Large intestine (tissue), 3 donors: ENCODE measurements at regions not wholly inside any gene's neighbourhood (a gene's known extent, or its start where the extent isn't known, plus 50 kb on each side); places are given as distances from the start of the nearest gene placed in this dataset.
A peak's percentile ranks its signal among the peaks of the same experiment; 100 is the strongest.
"Not testable (repeated sequence)": the region's sequence is repeated elsewhere in the genome, so short reads cannot be mapped to it uniquely, and the experiment has no call there.

ENCODE experiments used
- DNase-seq, 2 donors: peaks; one replicate each; pipeline versions ENCODE4 v3.0.0 to v3.0.0-alpha.2; 2013
- H3K27ac ChIP-seq: one replicate; pipeline ENCODE4 v1.5.1; 2013; ENCODE audit warnings: low read length
- H3K27me3 ChIP-seq: 2 replicates; pipeline ENCODE4 v1.6.1; 2013; ENCODE audit warnings: low read length; ENCODE audit not compliant: control insufficient read depth, insufficient read depth
- H3K36me3 ChIP-seq: 2 replicates; pipeline ENCODE4 v1.6.1; 2013; ENCODE audit warnings: low read length; ENCODE audit not compliant: control insufficient read depth, insufficient read depth
- H3K4me1 ChIP-seq: one replicate; pipeline ENCODE4 v1.6.1; 2013; ENCODE audit warnings: low read length; ENCODE audit not compliant: control insufficient read depth, insufficient read depth
- H3K4me3 ChIP-seq: one replicate; pipeline ENCODE4 v1.5.1; 2013; ENCODE audit warnings: low read length
- H3K9me3 ChIP-seq: one replicate; pipeline ENCODE4 v1.6.1; 2013; ENCODE audit warnings: mild to moderate bottlenecking, low read depth, low read length, moderate library complexity; ENCODE audit not compliant: control insufficient read depth
- WGBS: methylation state at CpG from one replicate; pipeline ENCODE4 v1.1.5; 2013; ENCODE audit warnings: low lambda C conversion rate; ENCODE audit not compliant: insufficient coverage; 5-methylcytosine and 5-hydroxymethylcytosine counted together

- Histone ChIP-seq H3K27ac (no peak overlapping the region), H3K4me1 (no peaks in the 10 kb centered on the region), H3K27me3 (no peaks in the 10 kb centered on the region), H3K4me3 (no peak overlapping the region), H3K9me3 (no peaks in the 10 kb centered on the region), H3K36me3 (no peaks in the 10 kb centered on the region)
- 80% methylated on average over 1 of the region's 3 CpGs for WGBS
- DNase-seq: no peak
These were observed 64.9 kb downstream of the FAM170A start for GRCh38 chr5:119694284-119694683.

GRCh38 chr5:119706049-119706448 is 76.7 kb downstream of the FAM170A start:
- no peaks in the 10 kb centered on the region for H3K27me3 ChIP-seq
- H3K27ac ChIP-seq: no peak overlapping the region
- no peaks in the 10 kb centered on the region for H3K36me3 ChIP-seq
- no peaks in the 10 kb centered on the region for H3K4me1 ChIP-seq
- peak in 1 of 2 donors; percentile 43 for DNase-seq
- WGBS: no CpG with 5 or more reads among the region's 9 CpGs
- H3K9me3 ChIP-seq: no peaks in the 10 kb centered on the region
- H3K4me3 ChIP-seq: no peak overlapping the region

GRCh38 chr5:119708076-119708790 is 78.9 kb downstream of the FAM170A start:
- H3K4me1 ChIP-seq: no peaks in the 10 kb centered on the region
- H3K9me3 ChIP-seq: no peaks in the 10 kb centered on the region
- H3K27ac ChIP-seq: no peak overlapping the region
- H3K27me3 ChIP-seq: no peaks in the 10 kb centered on the region
- H3K4me3 ChIP-seq: no peak overlapping the region
- no peak for DNase-seq
- no CpG with 5 or more reads among the region's 2 CpGs for WGBS
- H3K36me3 ChIP-seq: no peaks in the 10 kb centered on the region

GRCh38 chr5:119721775-119722174 is 92.4 kb downstream of the FAM170A start:
- no peaks in the 10 kb centered on the region for H3K36me3 ChIP-seq
- H3K27me3 ChIP-seq: no peaks in the 10 kb centered on the region
- no peak overlapping the region for H3K27ac ChIP-seq
- no peaks in the 10 kb centered on the region for H3K9me3 ChIP-seq
- no CpG with 5 or more reads among the region's 2 CpGs for WGBS
- DNase-seq: peak; percentile 38 to 44
- H3K4me1 ChIP-seq: peaks cover 2% of the 10 kb centered on the region
- no peak overlapping the region for H3K4me3 ChIP-seq

- H3K4me1 ChIP-seq, H3K36me3 ChIP-seq, H3K27me3 ChIP-seq, H3K27ac ChIP-seq, DNase-seq, H3K9me3 ChIP-seq, H3K4me3 ChIP-seq: not testable (repeated sequence)
- WGBS: 100% methylated on average over 1 of the region's 2 CpGs
These were observed 95.9 kb downstream of the FAM170A start for GRCh38 chr5:119725291-119725690.

- no peaks in the 10 kb centered on the region for H3K36me3 ChIP-seq
- no peak for DNase-seq
- no peak overlapping the region for H3K27ac ChIP-seq
- no peaks in the 10 kb centered on the region for H3K27me3 ChIP-seq
- no peak overlapping the region for H3K4me3 ChIP-seq
- H3K9me3 ChIP-seq: no peaks in the 10 kb centered on the region
- no peaks in the 10 kb centered on the region for H3K4me1 ChIP-seq
These were observed 97.2 kb downstream of the FAM170A start for GRCh38 chr5:119726544-119726943.

- Histone ChIP-seq H3K27me3 (no peaks in the 10 kb centered on the region), H3K36me3 (no peaks in the 10 kb centered on the region), H3K27ac (no peak overlapping the region), H3K4me1 (no peaks in the 10 kb centered on the region), H3K9me3 (no peaks in the 10 kb centered on the region), H3K4me3 (no peak overlapping the region)
- WGBS: no CpG with 5 or more reads among the region's 2 CpGs
- no peak for DNase-seq
These were observed 110.9 kb downstream of the FAM170A start for GRCh38 chr5:119740225-119740624.

GRCh38 chr5:119741691-119742090 is 112.3 kb downstream of the FAM170A start:
- Histone ChIP-seq H3K4me1 (no peaks in the 10 kb centered on the region), H3K9me3 (no peaks in the 10 kb centered on the region), H3K36me3 (no peaks in the 10 kb centered on the region), H3K4me3 (no peak overlapping the region), H3K27me3 (no peaks in the 10 kb centered on the region), H3K27ac (no peak overlapping the region)
- DNase-seq: no peak

- no peaks in the 10 kb centered on the region for H3K27me3 ChIP-seq
- no peak overlapping the region for H3K27ac ChIP-seq
- no peaks in the 10 kb centered on the region for H3K36me3 ChIP-seq
- H3K4me1 ChIP-seq: no peaks in the 10 kb centered on the region
- no peak overlapping the region for H3K4me3 ChIP-seq
- H3K9me3 ChIP-seq: no peaks in the 10 kb centered on the region
- no peak for DNase-seq
- 100% methylated on average over 2 of the region's 4 CpGs for WGBS
These were observed 113.0 kb downstream of the FAM170A start for GRCh38 chr5:119742311-119742710.

GRCh38 chr5:119743927-119744326 is 114.6 kb downstream of the FAM170A start:
- WGBS: no CpG with 5 or more reads among the region's 1 CpG
- Histone ChIP-seq H3K4me3 (no peak overlapping the region), H3K4me1 (no peaks in the 10 kb centered on the region), H3K27me3 (no peaks in the 10 kb centered on the region), H3K36me3 (no peaks in the 10 kb centered on the region), H3K27ac (no peak overlapping the region), H3K9me3 (no peaks in the 10 kb centered on the region)
- DNase-seq: peak; percentile 22 to 24

- no CpG with 5 or more reads among the region's 1 CpG for WGBS
- no peak overlapping the region for H3K4me3 ChIP-seq
- H3K27ac ChIP-seq: no peak overlapping the region
- H3K4me1 ChIP-seq: no peaks in the 10 kb centered on the region
- DNase-seq: no peak
- H3K36me3 ChIP-seq: no peaks in the 10 kb centered on the region
- no peaks in the 10 kb centered on the region for H3K9me3 ChIP-seq
- no peaks in the 10 kb centered on the region for H3K27me3 ChIP-seq
These were observed 116.6 kb downstream of the FAM170A start for GRCh38 chr5:119745976-119746375.
